ENCODE measurements at regions not wholly inside any gene's neighbourhood (a gene's known extent, or its start where the extent isn't known, plus 50 kb on each side); places are given as distances from the start of the nearest gene placed in this dataset.

GRCh38 chr11:127803755-127804154 lies 783.6 kb downstream of the ETS1 start:
- no peak overlapping the region for H3K4me2 ChIP-seq
- no peaks in the 10 kb centered on the region for H3K9me3 ChIP-seq
- H3K4me1 ChIP-seq, result no peaks in the 10 kb centered on the region
- POLR2A ChIA-PET, result no interaction called here
- FAIRE-seq, result no peak
- DNase-seq (ENCODE audit: low read depth in 1 of 2, low spot score in 1 of 2), result no peak
- H3K4me3 ChIP-seq, result no peak overlapping the region
- CTCF ChIA-PET, result no interaction called here
- TF ChIP-seq TP53 (CRISPR knock-in tag; IDR thresholded peaks at IDR 0.05) (no peak), RARB (CRISPR knock-in tag; IDR thresholded peaks at IDR 0.05) (no peak)
- H3K27ac ChIP-seq, result no peak overlapping the region
- ATAC-seq, result no peak

DNA sequence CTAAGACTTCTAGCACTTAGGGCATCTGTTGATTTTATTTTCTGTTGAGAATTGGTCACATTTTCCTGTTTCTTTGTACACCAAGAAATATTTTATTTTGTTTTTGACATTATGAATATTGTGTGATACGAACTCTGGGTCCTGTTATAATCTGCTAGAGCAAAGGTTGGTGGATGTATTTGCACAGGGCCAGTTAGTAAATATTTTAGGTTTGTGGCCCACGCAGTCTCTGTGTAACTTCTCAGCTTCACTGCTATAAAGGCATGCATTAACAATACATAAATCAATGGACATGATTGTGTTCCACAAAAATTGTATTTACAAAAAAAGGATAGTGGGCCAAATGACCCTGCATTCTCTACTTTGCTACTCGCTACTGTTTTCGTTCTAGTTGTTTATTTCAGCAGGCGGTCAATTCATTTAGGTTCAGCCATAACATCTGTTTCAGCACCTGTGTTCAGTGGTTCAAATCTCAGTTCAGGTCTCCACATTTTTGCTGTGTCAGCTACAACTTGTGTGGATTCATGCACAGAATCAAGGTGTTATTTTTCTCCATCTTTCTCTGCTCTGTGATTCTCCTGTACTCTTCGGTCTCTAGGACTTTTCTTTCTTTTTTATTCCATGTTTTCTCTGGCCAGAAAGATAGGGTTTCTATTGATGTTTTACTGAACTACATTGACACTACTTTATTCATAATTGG lies 786.2 kb downstream of the ETS1 start:
- CTCF ChIA-PET, result no interaction called here
- TF ChIP-seq, protein P1, sequence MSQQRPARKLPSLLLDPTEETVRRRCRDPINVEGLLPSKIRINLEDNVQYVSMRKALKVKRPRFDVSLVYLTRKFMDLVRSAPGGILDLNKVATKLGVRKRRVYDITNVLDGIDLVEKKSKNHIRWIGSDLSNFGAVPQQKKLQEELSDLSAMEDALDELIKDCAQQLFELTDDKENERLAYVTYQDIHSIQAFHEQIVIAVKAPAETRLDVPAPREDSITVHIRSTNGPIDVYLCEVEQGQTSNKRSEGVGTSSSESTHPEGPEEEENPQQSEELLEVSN (IDR thresholded peaks at IDR 0.05; ENCODE audit: borderline replicate concordance, low read depth), result no peak
- no peak for TF ChIP-seq MAZ (IDR thresholded peaks at IDR 0.05; ENCODE audit: borderline replicate concordance, low read depth, low read length)
- no peak for TF ChIP-seq CHD2 (IDR thresholded peaks at IDR 0.05; ENCODE audit: low read length, partially characterized antibody)
- peak; percentile 69 for TF ChIP-seq MAFK (IDR thresholded peaks at IDR 0.05; ENCODE audit: partially characterized antibody)
- no peak for TF ChIP-seq MAX (IDR thresholded peaks at IDR 0.05)
- no peak for TF ChIP-seq HMGXB4 (CRISPR knock-in tag; IDR thresholded peaks at IDR 0.05; ENCODE audit: borderline replicate concordance)
- TF ChIP-seq HEYL (CRISPR knock-in tag; IDR thresholded peaks at IDR 0.05), result no peak
- TF ChIP-seq, protein P2, sequence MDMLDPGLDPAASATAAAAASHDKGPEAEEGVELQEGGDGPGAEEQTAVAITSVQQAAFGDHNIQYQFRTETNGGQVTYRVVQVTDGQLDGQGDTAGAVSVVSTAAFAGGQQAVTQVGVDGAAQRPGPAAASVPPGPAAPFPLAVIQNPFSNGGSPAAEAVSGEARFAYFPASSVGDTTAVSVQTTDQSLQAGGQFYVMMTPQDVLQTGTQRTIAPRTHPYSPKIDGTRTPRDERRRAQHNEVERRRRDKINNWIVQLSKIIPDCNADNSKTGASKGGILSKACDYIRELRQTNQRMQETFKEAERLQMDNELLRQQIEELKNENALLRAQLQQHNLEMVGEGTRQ (IDR thresholded peaks at IDR 0.05), result no peak
- no peak for FAIRE-seq

GRCh38 chr11:127795326-127795725 lies 792.0 kb downstream of the ETS1 start:
- no peaks in the 10 kb centered on the region for H3K4me1 ChIP-seq
- no peak overlapping the region for H3K27ac ChIP-seq
- TF ChIP-seq RNF2 (IDR thresholded peaks at IDR 0.05; ENCODE audit: borderline replicate concordance, low read depth), result no peak
- ChIA-PET POLR2A (interaction anchor here (0.6 kb wide), 1 partner anchor 815 kb away, joined by 3 read pairs; no protein-coding TSS in a partner anchor), CTCF (no interaction called here)
- FAIRE-seq (no peak), DNase-seq (ENCODE audit: low read depth in 1 of 2, low spot score in 1 of 2) (no peak), ATAC-seq (no peak)
- no peak overlapping the region for H3K4me2 ChIP-seq
- H3K9me3 ChIP-seq, result no peaks in the 10 kb centered on the region
- H3K4me3 ChIP-seq, result no peak overlapping the region

More for the DNA sequence above, 786.2 kb downstream of the ETS1 start:
- WGBS (ENCODE audit: missing lambda C conversion rate), result 16% methylated on average over 6 of the region's 6 CpGs
- H3K4me3 ChIP-seq, result no peak overlapping the region
- POLR2A ChIA-PET, result no interaction called here
- DNase-seq (ENCODE audit: low read depth in 1 of 2, low spot score in 1 of 2) (no peak), ATAC-seq (no peak)
- no peak overlapping the region for H3K4me2 ChIP-seq
- no peak overlapping the region for H3K27ac ChIP-seq
- no peaks in the 10 kb centered on the region for H3K9me3 ChIP-seq
- H3K4me1 ChIP-seq, result no peaks in the 10 kb centered on the region

GRCh38 chr11:127791844-127792243 lies 791.3 kb upstream of the KIRREL3 start:
- H3K27ac ChIP-seq, result no peak overlapping the region
- ChIA-PET CTCF (no interaction called here), POLR2A (no interaction called here)
- no peaks in the 10 kb centered on the region for H3K9me3 ChIP-seq
- 1% methylated on average over 7 of the region's 7 CpGs for WGBS (ENCODE audit: missing lambda C conversion rate)
- TF ChIP-seq ESRRA (IDR thresholded peaks at IDR 0.05; ENCODE audit: borderline replicate concordance, low read length) (no peak), FOSL2 (IDR thresholded peaks at IDR 0.05) (no peak), FOSL2 (CRISPR knock-in tag; IDR thresholded peaks at IDR 0.05) (no peak)
- TF ChIP-seq, protein P3, sequence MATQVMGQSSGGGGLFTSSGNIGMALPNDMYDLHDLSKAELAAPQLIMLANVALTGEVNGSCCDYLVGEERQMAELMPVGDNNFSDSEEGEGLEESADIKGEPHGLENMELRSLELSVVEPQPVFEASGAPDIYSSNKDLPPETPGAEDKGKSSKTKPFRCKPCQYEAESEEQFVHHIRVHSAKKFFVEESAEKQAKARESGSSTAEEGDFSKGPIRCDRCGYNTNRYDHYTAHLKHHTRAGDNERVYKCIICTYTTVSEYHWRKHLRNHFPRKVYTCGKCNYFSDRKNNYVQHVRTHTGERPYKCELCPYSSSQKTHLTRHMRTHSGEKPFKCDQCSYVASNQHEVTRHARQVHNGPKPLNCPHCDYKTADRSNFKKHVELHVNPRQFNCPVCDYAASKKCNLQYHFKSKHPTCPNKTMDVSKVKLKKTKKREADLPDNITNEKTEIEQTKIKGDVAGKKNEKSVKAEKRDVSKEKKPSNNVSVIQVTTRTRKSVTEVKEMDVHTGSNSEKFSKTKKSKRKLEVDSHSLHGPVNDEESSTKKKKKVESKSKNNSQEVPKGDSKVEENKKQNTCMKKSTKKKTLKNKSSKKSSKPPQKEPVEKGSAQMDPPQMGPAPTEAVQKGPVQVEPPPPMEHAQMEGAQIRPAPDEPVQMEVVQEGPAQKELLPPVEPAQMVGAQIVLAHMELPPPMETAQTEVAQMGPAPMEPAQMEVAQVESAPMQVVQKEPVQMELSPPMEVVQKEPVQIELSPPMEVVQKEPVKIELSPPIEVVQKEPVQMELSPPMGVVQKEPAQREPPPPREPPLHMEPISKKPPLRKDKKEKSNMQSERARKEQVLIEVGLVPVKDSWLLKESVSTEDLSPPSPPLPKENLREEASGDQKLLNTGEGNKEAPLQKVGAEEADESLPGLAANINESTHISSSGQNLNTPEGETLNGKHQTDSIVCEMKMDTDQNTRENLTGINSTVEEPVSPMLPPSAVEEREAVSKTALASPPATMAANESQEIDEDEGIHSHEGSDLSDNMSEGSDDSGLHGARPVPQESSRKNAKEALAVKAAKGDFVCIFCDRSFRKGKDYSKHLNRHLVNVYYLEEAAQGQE (IDR thresholded peaks at IDR 0.05), result no peak
- no peak for ATAC-seq
- H3K4me1 ChIP-seq, result no peaks in the 10 kb centered on the region
- no peak for DNase-seq (ENCODE audit: low read depth in 1 of 2, low spot score in 1 of 2)
- H3K4me3 ChIP-seq, result no peak overlapping the region
- no peak overlapping the region for H3K4me2 ChIP-seq
- FAIRE-seq, result no peak
